Fibroblast of the conjunctiva (primary cell): ENCODE measurements at regions not wholly inside any gene's neighbourhood (a gene's known extent, or its start where the extent isn't known, plus 50 kb on each side); places are given as distances from the start of the nearest gene placed in this dataset.

ENCODE experiments used
- DNase-seq: peaks from one replicate; pipeline ENCODE4 v3.0.0-alpha.2; 2010; ENCODE audit warnings: low read depth

DNA sequence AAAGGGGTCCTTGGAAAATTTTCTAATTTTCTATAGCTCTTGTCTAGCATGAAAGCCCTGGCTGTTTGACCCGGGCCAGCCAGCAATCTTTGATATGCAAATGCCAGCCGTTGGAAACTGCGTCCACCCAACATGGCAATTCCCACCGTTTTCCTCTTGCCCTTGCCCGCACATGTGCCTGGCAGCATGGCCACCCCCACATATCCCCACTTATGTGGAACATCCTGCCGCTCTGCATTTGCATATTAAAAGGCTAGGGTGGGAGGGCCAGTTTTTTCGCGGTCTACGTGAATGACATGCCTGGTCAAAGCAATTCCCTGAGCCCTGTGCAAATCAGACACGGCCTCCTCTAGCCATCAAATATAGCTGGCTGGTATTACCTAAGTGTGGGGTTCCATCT is 110.3 kb upstream of the TDRD3 start:
- no peak for DNase-seq

DNA sequence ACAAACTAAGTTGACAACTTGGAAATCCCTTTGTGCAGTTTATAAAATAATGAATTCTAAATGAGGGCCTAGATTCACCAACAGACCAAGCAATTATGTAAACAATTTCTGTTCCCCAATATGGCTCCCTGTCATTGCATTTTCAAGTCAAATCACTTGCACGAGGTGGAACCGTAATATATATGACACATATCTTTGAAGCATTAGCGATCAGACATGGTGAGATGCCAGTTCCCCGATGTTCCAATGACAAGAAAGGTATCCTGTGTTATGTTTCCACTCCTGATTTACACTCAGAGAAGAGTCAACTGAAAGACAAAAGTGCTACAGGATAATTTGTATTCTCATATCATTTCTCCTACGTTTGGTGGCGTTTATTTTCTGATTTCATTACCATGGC is 108.5 kb upstream of the TDRD3 start:
- no peak for DNase-seq

DNA sequence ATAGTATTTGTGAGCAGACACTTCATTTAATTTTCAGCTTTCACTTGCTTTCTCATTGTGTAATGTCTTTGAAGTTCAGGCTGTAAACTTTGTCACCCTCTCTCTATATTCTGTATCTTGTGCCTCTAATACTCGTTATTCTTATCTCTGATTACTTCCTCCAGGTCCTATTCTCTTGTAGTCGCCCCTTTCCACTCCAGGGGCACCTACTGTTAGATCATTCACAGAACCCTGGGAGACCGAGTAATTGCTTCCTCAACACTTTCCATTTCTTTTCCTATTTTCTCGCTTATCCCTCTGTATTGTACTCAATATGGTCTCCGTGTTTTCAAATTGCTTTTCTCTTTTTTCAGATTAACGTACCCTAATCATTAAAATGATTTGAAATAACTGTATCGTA is 93.9 kb upstream of the TDRD3 start:
- DNase-seq: no peak

DNA sequence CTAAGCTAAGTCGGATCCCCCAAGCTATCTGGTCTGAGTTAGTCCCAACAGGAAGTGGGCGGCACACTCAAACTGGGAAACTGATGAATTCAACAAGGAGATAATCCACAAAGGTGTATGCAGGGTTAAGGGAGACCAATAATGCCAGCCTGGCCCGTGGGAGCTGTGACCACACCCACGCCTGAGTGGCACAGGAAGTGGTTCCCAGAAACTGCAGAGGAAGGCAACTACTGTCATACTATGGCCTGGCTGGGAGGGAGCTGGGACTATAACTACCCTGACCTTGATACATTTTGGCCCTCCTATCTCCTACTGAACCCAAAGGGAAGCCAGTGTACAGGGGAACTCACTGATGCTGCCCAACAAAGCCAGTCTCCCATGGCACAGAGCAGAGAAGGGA is 85.5 kb upstream of the TDRD3 start:
- no peak for DNase-seq

DNA sequence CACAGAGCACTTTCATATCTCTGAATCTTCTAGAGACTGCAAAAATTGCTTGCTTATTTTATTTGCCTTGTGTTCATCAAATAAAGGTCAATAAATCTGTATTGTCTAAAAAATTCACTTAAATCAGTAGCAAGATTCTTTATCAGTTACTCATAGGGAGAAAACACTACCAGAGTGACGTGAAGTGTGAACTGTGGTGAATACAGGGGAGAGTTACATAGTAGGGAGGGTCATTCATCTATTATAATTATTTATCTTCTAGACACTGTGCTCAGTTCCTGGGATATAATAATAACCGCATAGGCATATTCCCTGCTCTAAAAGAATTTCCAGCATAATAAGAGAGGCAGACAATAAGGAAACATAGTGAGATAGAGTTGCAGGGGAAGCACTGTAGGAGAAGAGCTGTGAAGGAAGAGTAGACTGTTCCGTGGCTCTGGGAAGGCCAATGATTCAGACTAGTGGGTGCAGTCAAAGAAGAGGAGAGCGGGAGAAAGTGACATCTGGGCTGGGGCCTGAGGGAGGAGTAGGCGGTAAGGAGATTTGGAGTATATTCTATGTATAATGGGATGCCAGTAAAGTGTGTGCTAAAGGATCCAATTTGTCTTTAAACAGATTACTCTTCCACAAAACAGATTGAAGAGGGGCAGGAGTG is 84.0 kb upstream of the TDRD3 start:
- no peak for DNase-seq

DNA sequence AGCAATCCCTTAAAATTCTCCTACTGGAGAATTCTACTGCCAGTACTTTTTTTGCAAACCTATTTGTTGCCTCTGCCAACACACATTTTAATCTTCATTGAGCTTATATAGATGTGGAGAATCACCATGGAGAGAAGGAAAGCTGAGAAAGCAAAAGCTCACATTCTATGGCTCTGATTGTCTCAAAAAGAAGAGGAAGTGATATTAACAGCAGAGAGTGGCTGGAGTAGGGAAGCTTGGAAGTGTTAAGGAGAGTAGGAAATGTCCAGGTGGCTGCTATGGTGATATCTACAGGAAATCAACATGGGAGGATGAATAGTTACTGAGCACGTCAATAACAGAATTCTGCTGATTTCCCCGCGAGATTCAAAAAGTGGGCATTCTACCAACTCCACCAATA is 78.8 kb upstream of the TDRD3 start:
- DNase-seq: no peak

DNA sequence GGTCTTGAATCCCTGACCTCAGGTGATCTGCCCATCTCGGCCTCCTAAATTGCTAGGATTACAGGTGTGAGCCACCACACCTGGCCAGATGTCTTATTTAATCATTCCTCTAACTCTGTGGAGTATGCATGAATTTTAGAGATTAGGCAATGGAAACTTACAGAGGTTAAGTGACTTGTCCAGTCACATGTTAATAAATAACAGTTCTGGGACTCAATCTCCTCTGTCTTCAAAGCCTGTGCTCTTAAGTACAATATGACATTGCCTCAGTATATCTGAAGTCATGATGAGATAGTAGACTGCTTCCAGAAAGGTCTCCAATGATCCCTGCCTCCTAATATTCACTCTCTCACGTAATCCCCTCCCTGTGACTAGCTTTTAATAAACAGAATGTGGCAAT is 72.9 kb upstream of the TDRD3 start:
- no peak for DNase-seq

DNA sequence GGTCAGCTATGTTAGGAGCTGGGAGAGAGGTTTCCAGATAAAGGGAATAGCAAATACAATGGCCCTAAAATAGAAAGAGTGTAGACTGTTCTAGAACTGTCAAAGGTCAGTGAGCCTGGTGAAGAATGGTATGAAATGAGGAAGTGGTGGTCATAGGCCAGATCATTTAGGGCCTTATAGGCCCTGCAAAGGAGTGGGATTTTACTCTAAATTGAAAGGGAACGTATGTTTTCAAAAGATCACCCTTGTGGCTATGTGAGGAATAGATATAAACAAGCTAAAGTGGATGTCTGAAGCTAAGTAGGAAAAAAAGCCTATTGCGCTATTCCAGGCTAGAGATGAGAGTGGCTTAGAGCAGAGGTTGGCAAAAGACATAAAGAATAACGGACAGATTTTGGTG is 70.7 kb upstream of the TDRD3 start:
- DNase-seq: no peak

DNA sequence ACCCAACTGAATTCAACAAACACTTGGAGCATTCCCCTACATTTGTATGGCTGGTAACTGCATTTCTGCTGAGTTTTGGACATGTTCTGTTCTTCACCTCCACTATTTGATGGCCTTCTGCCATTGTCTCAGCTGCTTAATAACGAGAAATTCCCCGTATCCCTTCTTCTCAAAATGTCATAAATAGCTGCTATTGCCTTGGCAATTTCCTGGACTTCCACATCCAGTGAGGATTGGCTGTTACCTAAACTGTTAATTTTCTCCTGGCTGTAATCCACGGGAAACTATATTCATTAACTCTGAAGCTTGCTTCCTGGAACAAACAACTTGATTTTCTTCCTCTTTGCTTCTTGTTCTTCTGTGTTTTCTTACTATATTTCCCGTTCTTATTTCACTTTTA is 69.5 kb upstream of the TDRD3 start:
- DNase-seq: no peak

DNA sequence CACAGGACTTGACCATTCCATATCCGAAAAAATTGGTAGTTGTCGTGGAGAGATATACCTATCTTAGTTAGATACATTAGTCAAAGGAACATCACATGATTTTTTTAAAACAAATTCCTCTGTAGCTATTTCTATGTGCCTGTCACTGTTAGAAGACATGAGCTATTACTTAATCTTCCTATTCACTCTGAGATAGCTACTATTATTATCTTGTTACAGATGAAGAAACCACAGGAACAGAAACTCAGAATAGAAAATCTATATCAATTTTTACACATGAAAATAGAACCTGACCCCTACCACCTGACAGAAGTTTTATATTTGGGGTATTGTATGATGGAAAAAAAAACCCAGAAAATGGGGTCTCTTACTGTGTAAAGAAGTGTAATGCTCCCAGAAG is 68.9 kb upstream of the TDRD3 start:
- no peak for DNase-seq

DNA sequence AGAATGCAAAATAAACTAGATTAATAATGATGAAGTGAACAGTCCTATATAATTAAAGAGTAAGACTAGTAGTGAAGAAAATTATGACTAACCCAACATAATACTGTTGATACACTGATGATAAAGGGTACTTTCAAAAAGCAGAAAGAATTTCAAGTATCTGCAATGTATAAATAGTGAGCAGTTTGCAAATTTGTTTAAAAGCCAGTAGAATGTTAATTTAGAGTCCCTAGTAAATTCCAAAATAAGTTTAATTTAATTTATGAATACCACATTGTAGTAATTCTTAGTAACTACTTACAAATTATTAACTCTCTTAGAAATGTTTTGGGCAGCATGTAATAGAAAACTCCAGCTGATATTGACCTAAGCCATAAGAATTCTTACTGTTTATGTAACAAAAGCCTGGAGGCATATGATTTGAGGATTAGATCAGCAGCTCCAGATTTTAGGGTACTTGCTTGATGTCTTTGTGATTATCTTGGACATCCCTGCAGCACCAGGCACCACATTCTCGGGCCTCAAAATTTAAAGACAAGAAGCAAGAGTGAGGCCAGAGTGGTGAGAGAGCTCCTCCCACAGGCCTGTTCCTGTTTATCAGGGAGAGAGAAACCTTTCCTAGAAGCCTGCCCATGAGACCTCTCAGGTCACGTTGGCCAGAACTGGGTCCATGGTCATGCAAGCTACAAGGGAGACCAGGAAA is 67.6 kb upstream of the TDRD3 start:
- DNase-seq: no peak

DNA sequence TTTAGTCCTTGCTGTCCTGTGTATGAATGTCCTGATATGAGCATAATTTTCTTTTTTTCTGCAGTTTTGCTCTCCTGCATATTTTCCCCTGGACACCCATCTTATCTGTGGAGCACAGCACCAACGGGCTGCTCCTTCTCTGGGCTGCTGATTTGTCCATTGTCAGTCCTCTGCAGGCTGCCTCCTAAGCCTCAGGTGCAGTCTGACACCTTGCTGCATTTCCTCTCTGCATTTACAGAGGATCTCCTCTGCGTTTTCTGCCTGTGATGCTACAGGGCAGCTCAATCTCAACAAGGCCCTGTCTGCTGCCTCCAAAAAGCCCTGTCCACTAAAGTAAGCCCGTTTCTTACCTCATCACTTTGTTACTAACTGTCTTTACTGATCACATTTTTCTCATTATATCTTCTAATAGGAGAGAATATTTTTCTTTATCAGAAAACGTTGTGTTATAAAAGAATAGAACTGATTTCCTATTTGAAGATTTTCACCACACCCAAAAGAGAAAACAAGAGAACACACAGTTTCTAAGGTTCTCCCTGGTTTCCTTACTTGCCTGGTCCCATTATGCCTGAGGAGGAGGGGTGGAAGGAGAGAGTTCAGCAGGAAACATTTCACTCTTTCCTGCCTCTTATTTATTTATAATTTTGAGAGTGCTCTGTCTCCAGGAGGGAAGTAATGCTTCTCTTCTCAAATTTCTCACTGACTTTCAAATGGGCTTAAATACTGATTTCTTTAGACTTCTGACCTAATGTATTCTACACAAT is 65.6 kb upstream of the TDRD3 start:
- DNase-seq: no peak

DNA sequence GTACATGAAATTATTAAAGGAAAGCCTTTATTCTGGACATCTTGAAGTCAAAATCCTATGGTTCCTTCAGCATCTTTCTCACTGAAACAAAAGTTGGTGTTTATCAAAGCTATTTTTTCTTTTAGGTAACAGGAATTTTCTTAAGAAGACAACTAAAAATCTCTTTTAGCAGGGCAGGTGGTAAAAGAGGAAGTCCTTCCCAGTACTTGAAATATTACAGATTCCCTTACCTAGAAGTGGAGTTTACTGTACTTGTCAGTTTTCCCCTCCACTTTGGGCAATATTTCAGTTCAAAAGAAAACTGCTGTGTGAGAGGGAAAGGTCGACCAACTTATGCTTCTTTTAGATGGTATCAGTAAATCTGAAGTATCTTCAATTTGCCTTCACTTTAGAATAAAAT is 64.3 kb upstream of the TDRD3 start:
- no peak for DNase-seq

DNA sequence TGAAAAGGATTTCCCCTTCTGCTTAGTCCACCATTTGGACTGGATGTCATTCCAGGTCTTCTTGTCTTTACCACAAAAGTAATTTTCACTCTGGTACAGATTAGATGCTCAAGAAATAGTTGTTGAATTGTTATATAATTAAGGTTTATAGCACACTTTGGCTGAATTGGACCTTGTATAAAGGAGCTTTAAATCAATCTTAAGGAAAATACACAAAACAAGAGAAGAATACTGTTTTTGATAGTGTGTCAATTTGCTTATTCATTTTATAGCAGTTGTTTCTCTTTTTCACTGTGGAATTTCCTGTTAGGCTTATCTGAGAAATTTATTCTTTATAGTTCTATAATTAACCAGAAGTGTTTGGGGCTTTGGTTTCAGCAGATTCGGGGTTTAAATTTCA is 62.7 kb upstream of the TDRD3 start:
- no peak for DNase-seq

DNA sequence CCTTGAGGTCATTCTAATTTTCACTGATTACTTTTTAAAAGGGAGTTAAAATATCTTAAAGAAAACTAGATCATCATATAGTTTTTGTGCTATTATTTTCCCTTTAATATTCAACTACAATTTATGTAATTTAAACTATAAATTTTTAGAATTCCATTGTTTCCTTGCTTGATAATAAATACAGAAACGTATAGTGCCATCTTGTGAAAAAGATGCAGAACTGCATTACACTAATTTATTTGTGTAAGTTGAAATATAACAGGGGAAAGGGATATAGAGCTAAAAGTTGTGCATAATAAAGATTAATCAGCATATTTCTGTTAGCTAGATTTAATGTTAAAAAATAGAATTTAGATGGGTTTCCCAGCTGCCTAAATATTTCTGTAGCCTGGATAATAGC is 61.5 kb upstream of the TDRD3 start:
- no peak for DNase-seq

DNA sequence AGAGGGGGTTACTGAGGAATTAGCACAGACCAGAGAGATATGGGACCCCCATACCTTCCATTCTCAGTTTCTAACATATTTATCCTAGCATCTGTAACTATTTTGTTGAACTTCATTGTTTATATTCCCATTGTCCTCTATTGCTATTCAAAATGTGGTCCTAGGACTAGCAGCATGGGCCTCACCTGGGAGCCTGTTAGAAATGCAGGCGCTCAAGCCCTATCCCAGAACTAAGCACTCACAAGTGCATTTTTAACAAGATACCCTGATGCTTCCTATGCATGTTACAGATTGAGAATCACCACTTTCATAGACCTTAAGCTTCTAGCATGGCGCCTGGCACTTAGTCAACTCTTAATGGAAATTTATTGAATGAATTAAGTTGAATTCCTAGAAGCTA is 58.3 kb upstream of the TDRD3 start:
- no peak for DNase-seq

DNA sequence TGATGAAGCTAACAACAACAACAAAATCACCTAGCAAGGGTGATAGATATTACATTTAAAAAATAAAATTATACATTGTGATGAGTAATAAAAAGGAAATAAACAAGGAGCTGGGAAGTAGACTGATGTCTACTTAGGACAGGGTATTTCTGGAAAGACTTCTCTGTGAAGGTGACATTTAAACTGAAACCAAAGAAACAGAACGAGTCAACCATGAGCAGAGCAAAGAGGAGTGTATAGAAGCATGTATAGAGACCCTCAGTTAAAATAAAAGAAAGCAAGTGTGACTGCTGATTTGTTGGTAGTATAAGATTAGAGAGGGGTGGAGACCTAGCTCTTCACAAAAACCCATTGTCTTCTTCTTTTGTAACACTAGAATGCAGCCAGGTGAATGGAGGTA is 53.0 kb upstream of the TDRD3 start:
- no peak for DNase-seq

DNA sequence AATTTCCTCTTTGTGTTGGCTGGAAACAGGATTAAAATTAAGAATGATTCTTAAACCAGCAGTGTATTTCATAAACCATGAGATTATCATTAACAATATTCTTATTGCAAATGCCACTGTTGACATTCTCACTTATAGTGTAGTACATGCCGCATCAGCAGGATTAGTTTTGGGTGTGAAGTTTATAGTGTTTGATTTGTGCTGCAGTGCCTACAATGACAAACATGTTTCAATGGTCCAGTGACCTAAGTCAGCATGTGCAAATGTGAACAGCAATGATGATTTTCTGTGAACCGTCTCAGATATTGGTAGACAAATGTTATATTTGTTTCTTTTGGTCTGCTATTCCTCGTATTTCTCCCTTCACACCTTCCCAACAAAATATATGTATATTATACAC is 49.8 kb upstream of the TDRD3 start:
- DNase-seq: no peak
